Spleen (tissue), 11 donors: ENCODE measurements at regions not wholly inside any gene's neighbourhood (a gene's known extent, or its start where the extent isn't known, plus 50 kb on each side); places are given as distances from the start of the nearest gene placed in this dataset.

Source experiments
- DNase-seq: peaks from one replicate; pipeline ENCODE4 v3.0.0-alpha.2; 2020
- H3K27ac ChIP-seq, 8 donors: fragments of 200-600 bp; sonication (generic) in 7 of 8; 1 replicate in 4 of 8; 2 replicates in 4 of 8; pipeline versions ENCODE4 v1.5.0 to v1.8.0; 2016 to 2021; ENCODE audit warnings: inconsistent platforms in 4 of 8, mild to moderate bottlenecking in 4 of 8, moderate library complexity in 1 of 8
- H3K27me3 ChIP-seq, 7 donors: fragments of 200-600 bp; sonication (generic) in 6 of 7; replicated peaks in 1 of 7; 1 replicate in 4 of 7; 2 replicates in 3 of 7; pipeline versions ENCODE4 v1.5.0 to v1.8.0; 2016 to 2021; ENCODE audit warnings: inconsistent platforms in 3 of 7, mild to moderate bottlenecking in 1 of 7
- H3K36me3 ChIP-seq, 6 donors: fragments of 200-600 bp; sonication (generic) in 5 of 6; 1 replicate in 4 of 6; 2 replicates in 2 of 6; pipeline versions ENCODE4 v1.5.0 to v1.8.0; 2016 to 2021; ENCODE audit warnings: inconsistent platforms in 2 of 6
- H3K4me1 ChIP-seq, 6 donors: fragments of 200-600 bp; sonication (generic) in 5 of 6; 1 replicate in 3 of 6; 2 replicates in 3 of 6; pipeline versions ENCODE4 v1.5.0 to v1.8.0; 2016 to 2021; ENCODE audit warnings: inconsistent platforms in 3 of 6
- H3K4me3 ChIP-seq, 8 donors: fragments of 200-600 bp; sonication (generic) in 7 of 8; 1 replicate in 4 of 8; 2 replicates in 4 of 8; pipeline versions ENCODE4 v1.5.0 to v1.8.0; 2016 to 2021; ENCODE audit warnings: inconsistent platforms in 4 of 8, mild to moderate bottlenecking in 4 of 8, moderate library complexity in 2 of 8
- H3K9me3 ChIP-seq, 8 donors: fragments of 200-600 bp; sonication (generic) in 7 of 8; 1 replicate in 4 of 8; 2 replicates in 4 of 8; pipeline versions ENCODE4 v1.5.0 to v1.8.0; 2016 to 2021; ENCODE audit warnings: inconsistent platforms in 4 of 8
- POLR2A ChIP-seq, 3 donors: fragments of 450-650 bp; IDR thresholded peaks; one replicate each; pipeline ENCODE4 v1.5.1; 2017; ENCODE audit warnings: antibody characterized with exemption in 3 of 3, mild to moderate bottlenecking in 1 of 3
- POLR2AphosphoS5 ChIP-seq, 3 donors: sonication (generic); formaldehyde crosslinking; IDR thresholded peaks; one replicate each; pipeline ENCODE4 v1.5.1; 2017; ENCODE audit warnings: antibody characterized with exemption in 3 of 3
- WGBS, 5 donors: extraction: QIAGEN DNeasy Blood & Tissue Kit in 3 of 5; methylation state at CpG; one replicate each; pipeline versions ENCODE4 v1.1.5 to v1.1.7; 2013 to 2018; 5-methylcytosine and 5-hydroxymethylcytosine counted together
- intact Hi-C: fragments of 100-400 bp; cut with DNase I; formaldehyde crosslinking; loops from one replicate; pipeline ENCODE4 v1.15.0; 2023; ENCODE audit warnings: low total_unique reads
- TF ChIP-seq, protein P1 (sequence below), 11 experiments: fragments of 200-600 bp in 7 of 11; fragments of 450-650 bp in 4 of 11; sonication (generic) in 4 of 11; IDR thresholded peaks in 8 of 11; conservative IDR thresholded peaks in 3 of 11; 1 replicate in 7 of 11; 2 replicates in 4 of 11; pipeline versions ENCODE4 v1.4.0 to v1.8.0; 2016 to 2021; ENCODE audit warnings: antibody characterized with exemption in 11 of 11, inconsistent platforms in 4 of 11, mild to moderate bottlenecking in 1 of 11
- donor health status: healthy with polysubstance abuse.
- donor health status: DM: no; HTN: no; CAD: no; lungs with moderate emphysema.
- donor health status: DM: no; HTN: no; CAD: no.
- donor health status: Bipolar disorder and iron deficiency.
- donor health status: healthy.
- donor health status: DM: no; HTN: no; CAD: no.
- donor health status: DM: yes; HTN: yes; CAD: no.

DNA sequence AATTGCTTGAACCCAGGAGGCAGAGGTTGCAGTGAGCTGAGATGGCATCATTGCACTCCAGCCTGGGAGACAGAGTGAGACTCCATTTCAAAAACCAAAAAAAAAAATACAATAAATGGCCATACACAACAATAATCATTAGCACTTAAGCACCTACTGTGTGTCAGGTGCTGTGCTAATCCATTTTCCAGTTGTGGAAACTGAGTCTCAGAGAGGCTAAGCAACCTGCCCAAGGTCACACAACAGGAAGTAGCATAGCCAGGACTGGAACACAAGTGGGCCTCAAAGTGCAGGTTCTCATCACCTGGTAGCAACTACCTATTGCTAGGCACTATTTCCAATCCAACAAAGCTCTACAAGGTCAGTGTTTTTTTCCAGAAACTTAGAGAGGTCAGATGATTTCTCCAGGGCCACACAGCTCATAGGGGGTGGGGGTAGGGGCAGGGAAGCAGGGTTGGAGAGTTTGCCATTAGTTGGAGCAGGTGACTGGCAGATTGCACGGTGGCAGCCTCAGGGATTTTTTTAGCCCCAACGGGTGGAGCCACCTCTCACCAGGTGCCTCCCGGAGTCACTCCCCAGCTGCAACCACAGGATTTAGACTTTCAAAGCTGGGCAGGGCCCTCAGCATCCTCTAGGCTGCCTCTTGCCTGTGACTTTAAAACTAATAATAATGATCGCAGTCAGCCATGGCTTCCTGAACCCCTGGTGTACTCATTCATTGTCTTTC, 52.5 kb upstream of the ID3 start:
- no peak for DNase-seq
- peak in 2 of 3 donors; percentile 20 to 62 for TF ChIP-seq POLR2AphosphoS5 (IDR thresholded peaks at IDR 0.05)
- TF ChIP-seq, protein P1, sequence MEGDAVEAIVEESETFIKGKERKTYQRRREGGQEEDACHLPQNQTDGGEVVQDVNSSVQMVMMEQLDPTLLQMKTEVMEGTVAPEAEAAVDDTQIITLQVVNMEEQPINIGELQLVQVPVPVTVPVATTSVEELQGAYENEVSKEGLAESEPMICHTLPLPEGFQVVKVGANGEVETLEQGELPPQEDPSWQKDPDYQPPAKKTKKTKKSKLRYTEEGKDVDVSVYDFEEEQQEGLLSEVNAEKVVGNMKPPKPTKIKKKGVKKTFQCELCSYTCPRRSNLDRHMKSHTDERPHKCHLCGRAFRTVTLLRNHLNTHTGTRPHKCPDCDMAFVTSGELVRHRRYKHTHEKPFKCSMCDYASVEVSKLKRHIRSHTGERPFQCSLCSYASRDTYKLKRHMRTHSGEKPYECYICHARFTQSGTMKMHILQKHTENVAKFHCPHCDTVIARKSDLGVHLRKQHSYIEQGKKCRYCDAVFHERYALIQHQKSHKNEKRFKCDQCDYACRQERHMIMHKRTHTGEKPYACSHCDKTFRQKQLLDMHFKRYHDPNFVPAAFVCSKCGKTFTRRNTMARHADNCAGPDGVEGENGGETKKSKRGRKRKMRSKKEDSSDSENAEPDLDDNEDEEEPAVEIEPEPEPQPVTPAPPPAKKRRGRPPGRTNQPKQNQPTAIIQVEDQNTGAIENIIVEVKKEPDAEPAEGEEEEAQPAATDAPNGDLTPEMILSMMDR (IDR thresholded peaks at IDR 0.05 in 8 of 11, conservative IDR thresholded peaks at IDR 0.05 in 3 of 11): no peak
- no peak for TF ChIP-seq POLR2A (IDR thresholded peaks at IDR 0.05)
- H3K9me3 ChIP-seq: no peaks in the 10 kb centered on the region
- no peak overlapping the region for H3K4me3 ChIP-seq
- H3K36me3 ChIP-seq: no peaks in the 10 kb centered on the region
- WGBS, 5 donors: 39 to 66% (median 58%) methylated on average over 4 of the region's 4 CpGs
- peak overlapping the region in 5 of 8 donors; percentile 78 to 90 (median 82) for H3K27ac ChIP-seq
- no peaks in the 10 kb centered on the region for H3K27me3 ChIP-seq
- intact Hi-C loops: no loop called here
- H3K4me1 ChIP-seq: peaks cover 18 to 59% (median 36%) of the 10 kb centered on the region in 6 donors

DNA sequence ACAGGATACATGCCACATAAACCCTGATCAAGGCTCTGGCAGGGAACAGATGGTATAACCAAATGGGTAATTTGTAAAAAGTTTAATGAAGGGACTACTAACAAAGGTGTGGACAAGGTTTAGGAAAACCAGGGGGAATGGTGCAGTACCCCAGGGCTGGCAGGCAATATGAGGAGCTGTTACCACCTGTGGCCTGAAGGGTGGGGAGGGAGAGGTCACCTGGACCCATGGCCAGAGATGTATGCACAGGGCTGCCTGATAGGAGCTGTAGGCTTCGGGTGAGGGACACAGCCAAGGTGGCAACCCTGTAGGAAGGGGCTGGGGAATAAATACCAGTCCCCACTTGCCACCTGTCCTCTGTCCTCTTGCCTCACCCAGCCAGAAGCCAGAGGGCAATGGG, 51.4 kb upstream of the ID3 start:
- TF ChIP-seq POLR2A (IDR thresholded peaks at IDR 0.05): no peak
- TF ChIP-seq, protein P1 (IDR thresholded peaks at IDR 0.05 in 8 of 11, conservative IDR thresholded peaks at IDR 0.05 in 3 of 11): no peak
- no peak for TF ChIP-seq POLR2AphosphoS5 (IDR thresholded peaks at IDR 0.05)
- no peaks in the 10 kb centered on the region for H3K36me3 ChIP-seq
- no peaks in the 10 kb centered on the region for H3K27me3 ChIP-seq
- no peaks in the 10 kb centered on the region for H3K9me3 ChIP-seq
- H3K27ac ChIP-seq: peak overlapping the region in 1 of 8 donors; percentile 47
- peaks cover 18 to 57% (median 36%) of the 10 kb centered on the region in 6 donors for H3K4me1 ChIP-seq
- DNase-seq: no peak
- 63 to 100% (median 93%) methylated on average over 1 of the region's 1 CpG for WGBS, 5 donors
- intact Hi-C loops: no loop called here
- no peak overlapping the region for H3K4me3 ChIP-seq

DNA sequence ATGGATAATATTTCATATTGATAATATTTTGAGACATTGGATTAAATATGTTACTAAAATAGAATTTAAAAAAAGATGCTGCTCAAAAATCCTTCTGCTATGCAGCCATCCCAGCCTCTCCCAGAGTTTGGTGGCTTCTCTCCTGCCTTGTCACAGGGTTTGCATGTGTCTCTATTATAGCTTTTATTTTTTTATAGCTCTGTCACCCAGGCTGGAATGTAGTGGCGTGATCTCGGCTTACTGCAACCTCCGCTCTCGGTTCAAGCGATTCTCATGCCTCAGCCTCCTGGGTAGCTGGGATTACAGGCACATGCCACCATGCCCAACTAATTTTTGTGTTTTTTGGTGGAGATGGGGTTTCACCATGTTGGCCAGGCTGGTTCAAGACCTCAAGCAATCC, 50.7 kb upstream of the ID3 start:
- TF ChIP-seq POLR2AphosphoS5 (IDR thresholded peaks at IDR 0.05): no peak
- TF ChIP-seq, protein P1 (IDR thresholded peaks at IDR 0.05 in 8 of 11, conservative IDR thresholded peaks at IDR 0.05 in 3 of 11): no peak
- TF ChIP-seq POLR2A (IDR thresholded peaks at IDR 0.05): no peak
- WGBS, 5 donors: 85 to 97% (median 95%) methylated on average over 5 of the region's 5 CpGs
- Histone ChIP-seq H3K4me1 (peaks cover 18 to 50% (median 34%) of the 10 kb centered on the region in 6 donors), H3K36me3 (no peaks in the 10 kb centered on the region), H3K4me3 (no peak overlapping the region), H3K27me3 (no peaks in the 10 kb centered on the region), H3K9me3 (no peaks in the 10 kb centered on the region), H3K27ac (peak overlapping the region in 1 of 8 donors; percentile 47)
- intact Hi-C loops: no loop called here
- DNase-seq: no peak
